ENCODE measurements at regions not wholly inside any gene's neighbourhood (a gene's known extent, or its start where the extent isn't known, plus 50 kb on each side); places are given as distances from the start of the nearest gene placed in this dataset.

DNA sequence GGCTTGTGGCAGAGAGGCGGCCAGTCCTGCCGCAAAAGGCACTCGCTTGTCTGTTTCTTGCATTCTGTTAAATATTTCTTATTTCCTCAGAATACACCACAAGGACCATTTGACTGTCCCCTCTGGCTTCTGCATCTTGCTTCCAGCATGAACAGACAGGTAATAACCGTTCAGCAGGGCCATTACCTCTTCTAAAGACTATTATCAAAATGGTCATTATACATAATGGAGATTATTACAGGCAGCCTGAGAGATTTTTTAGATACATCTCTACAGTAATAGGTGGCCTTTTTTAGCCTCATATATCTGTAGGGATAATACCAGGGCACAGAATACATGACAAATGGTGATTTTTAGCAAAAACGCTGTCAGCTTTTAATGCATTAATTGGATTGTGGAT lies 382.0 kb downstream of the PSAT1 start:
- TF ChIP-seq, protein P1, sequence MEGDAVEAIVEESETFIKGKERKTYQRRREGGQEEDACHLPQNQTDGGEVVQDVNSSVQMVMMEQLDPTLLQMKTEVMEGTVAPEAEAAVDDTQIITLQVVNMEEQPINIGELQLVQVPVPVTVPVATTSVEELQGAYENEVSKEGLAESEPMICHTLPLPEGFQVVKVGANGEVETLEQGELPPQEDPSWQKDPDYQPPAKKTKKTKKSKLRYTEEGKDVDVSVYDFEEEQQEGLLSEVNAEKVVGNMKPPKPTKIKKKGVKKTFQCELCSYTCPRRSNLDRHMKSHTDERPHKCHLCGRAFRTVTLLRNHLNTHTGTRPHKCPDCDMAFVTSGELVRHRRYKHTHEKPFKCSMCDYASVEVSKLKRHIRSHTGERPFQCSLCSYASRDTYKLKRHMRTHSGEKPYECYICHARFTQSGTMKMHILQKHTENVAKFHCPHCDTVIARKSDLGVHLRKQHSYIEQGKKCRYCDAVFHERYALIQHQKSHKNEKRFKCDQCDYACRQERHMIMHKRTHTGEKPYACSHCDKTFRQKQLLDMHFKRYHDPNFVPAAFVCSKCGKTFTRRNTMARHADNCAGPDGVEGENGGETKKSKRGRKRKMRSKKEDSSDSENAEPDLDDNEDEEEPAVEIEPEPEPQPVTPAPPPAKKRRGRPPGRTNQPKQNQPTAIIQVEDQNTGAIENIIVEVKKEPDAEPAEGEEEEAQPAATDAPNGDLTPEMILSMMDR (IDR thresholded peaks at IDR 0.05; ENCODE audit: low read depth, low read length), result no peak
- no peak overlapping the region for H3K4me3 ChIP-seq (ENCODE audit: low read depth, low read length)
- H3K9me3 ChIP-seq (ENCODE audit: control insufficient read depth, insufficient read depth, low read length), result no peaks in the 10 kb centered on the region
- H3K27ac ChIP-seq (ENCODE audit: low read depth, low read length), result no peak overlapping the region
- ChIA-PET CTCF (no interaction called here), POLR2A (no interaction called here)
- DNase-seq (ENCODE audit: low read depth, low spot score), result no peak
- H3K27me3 ChIP-seq (ENCODE audit: control insufficient read depth, insufficient read depth, low read length), result no peaks in the 10 kb centered on the region

DNA sequence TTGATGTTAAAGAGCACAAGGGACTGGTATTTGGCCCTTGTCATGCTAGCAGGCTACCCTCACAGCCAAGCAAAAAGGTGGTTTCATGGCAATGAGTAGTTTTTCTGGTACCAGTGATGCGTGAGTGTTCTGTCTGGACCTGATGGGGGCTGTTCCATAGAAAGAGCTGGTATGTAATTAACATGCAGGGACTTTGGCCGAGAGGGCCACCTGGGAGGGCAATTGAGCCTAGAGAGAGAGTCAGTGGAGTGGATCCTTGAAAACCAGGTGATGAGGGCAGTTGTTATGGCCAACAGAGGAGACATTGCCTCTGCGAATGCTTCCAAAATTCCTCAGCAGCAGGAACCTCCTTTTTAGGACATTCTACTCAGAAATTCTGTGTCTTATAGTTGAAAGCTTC lies 383.3 kb downstream of the PSAT1 start:
- Histone ChIP-seq H3K9me3 (ENCODE audit: control insufficient read depth, insufficient read depth, low read length) (no peaks in the 10 kb centered on the region), H3K27ac (ENCODE audit: low read depth, low read length) (no peak overlapping the region), H3K27me3 (ENCODE audit: control insufficient read depth, insufficient read depth, low read length) (no peaks in the 10 kb centered on the region), H3K4me3 (ENCODE audit: low read depth, low read length) (no peak overlapping the region)
- CTCF ChIA-PET, result no interaction called here
- no peak for DNase-seq (ENCODE audit: low read depth, low spot score)
- TF ChIP-seq, protein P1 (IDR thresholded peaks at IDR 0.05; ENCODE audit: low read depth, low read length), result no peak
- POLR2A ChIA-PET, result no interaction called here

DNA sequence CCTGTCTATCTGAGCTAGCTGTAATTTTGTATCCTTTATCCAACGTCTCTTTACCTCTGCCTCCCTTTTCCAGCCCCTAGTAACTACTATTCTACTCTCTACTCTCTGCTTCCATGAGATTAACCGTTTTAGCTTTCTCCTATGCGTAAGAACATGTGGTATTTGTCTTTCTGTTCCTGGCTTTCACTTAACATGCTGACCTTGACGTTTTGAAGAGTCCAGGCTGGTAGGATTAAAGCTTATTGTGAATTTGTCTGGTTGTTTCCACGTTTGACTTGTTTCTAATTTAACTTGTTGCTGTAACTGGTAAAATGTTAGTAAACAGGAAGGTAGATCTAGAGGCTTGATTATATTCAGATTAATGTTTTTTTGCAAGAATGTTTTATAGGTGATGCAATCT lies 385.3 kb downstream of the PSAT1 start:
- no peak overlapping the region for H3K27ac ChIP-seq (ENCODE audit: low read depth, low read length)
- ChIA-PET POLR2A (no interaction called here), CTCF (interaction anchor here (0.7 kb wide), 1 partner anchor 80 kb away, joined by 3 read pairs; no protein-coding TSS in a partner anchor)
- H3K4me3 ChIP-seq (ENCODE audit: low read depth, low read length), result no peak overlapping the region
- no peaks in the 10 kb centered on the region for H3K9me3 ChIP-seq (ENCODE audit: control insufficient read depth, insufficient read depth, low read length)
- H3K27me3 ChIP-seq (ENCODE audit: control insufficient read depth, insufficient read depth, low read length), result no peaks in the 10 kb centered on the region
- TF ChIP-seq, protein P1 (IDR thresholded peaks at IDR 0.05; ENCODE audit: low read depth, low read length), result no peak
- DNase-seq (ENCODE audit: low read depth, low spot score), result no peak

DNA sequence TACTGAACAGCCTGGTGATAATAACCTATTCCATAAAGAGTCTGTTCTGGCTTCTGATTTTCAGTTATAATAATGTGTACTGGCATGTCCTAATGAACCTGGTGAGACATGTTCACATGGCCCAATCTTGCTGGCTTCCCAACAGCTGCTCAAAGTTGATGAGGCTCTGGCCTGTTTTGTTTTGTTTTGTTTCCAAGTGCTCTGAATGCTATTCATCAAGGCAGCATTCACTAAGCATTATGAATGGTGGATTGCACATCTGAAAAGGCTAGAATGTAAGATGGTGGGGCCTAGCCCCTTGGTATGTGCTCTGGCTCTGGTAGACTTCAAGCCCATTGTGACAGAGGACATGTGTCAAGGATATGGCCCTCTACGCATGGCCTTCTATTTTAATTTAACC lies 388.5 kb downstream of the PSAT1 start:
- Histone ChIP-seq H3K9me3 (ENCODE audit: control insufficient read depth, insufficient read depth, low read length) (no peaks in the 10 kb centered on the region), H3K27ac (ENCODE audit: low read depth, low read length) (no peak overlapping the region), H3K4me3 (ENCODE audit: low read depth, low read length) (no peak overlapping the region), H3K27me3 (ENCODE audit: control insufficient read depth, insufficient read depth, low read length) (no peaks in the 10 kb centered on the region)
- ChIA-PET POLR2A (no interaction called here), CTCF (interaction anchor here (0.6 kb wide), 1 partner anchor 79 kb away, joined by 3 read pairs; no protein-coding TSS in a partner anchor)
- no peak for DNase-seq (ENCODE audit: low read depth, low spot score)
- TF ChIP-seq, protein P1 (IDR thresholded peaks at IDR 0.05; ENCODE audit: low read depth, low read length), result no peak

DNA sequence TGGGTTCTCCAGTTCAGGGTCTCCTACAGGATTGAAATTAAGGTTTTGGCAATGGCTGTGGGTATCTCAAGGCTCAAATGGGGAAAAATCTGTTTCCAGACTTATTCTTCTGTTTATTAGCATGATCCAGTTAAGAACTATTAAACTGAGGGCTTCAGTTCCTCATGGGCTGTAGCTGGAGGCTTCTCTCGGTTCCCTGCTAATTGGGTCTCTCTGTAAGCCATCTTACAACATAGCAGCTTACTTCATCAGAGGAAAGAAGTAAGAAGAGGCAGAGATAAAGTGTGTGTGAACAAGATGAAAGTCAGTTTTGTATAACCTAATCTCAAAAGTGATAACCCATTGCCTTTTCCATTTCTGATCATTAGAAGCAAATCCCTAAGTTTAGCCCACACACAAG lies 391.9 kb downstream of the PSAT1 start:
- TF ChIP-seq, protein P1 (IDR thresholded peaks at IDR 0.05; ENCODE audit: low read depth, low read length), result no peak
- Histone ChIP-seq H3K4me3 (ENCODE audit: low read depth, low read length) (no peak overlapping the region), H3K27ac (ENCODE audit: low read depth, low read length) (no peak overlapping the region), H3K27me3 (ENCODE audit: control insufficient read depth, insufficient read depth, low read length) (no peaks in the 10 kb centered on the region), H3K9me3 (ENCODE audit: control insufficient read depth, insufficient read depth, low read length) (no peaks in the 10 kb centered on the region)
- POLR2A ChIA-PET, result no interaction called here
- DNase-seq (ENCODE audit: low read depth, low spot score), result no peak
- CTCF ChIA-PET, result no interaction called here
